GM12875 (cell line): ENCODE measurements at regions not wholly inside any gene's neighbourhood (a gene's known extent, or its start where the extent isn't known, plus 50 kb on each side); places are given as distances from the start of the nearest gene placed in this dataset.
A peak's percentile ranks its signal among the peaks of the same experiment; 100 is the strongest.

Experiments
- H3K4me3 ChIP-seq: one replicate; pipeline ENCODE4 v1.5.1; 2011; ENCODE audit warnings: low read depth, low read length, control low read depth
- TF ChIP-seq, protein P1 (sequence below): IDR thresholded peaks from 2 replicates; pipeline ENCODE4 v1.5.1; 2011; ENCODE audit warnings: low read depth, mild to moderate bottlenecking, control low read depth, inconsistent platforms, low read length, moderate library complexity, borderline replicate concordance; ENCODE audit not compliant: insufficient read depth

DNA sequence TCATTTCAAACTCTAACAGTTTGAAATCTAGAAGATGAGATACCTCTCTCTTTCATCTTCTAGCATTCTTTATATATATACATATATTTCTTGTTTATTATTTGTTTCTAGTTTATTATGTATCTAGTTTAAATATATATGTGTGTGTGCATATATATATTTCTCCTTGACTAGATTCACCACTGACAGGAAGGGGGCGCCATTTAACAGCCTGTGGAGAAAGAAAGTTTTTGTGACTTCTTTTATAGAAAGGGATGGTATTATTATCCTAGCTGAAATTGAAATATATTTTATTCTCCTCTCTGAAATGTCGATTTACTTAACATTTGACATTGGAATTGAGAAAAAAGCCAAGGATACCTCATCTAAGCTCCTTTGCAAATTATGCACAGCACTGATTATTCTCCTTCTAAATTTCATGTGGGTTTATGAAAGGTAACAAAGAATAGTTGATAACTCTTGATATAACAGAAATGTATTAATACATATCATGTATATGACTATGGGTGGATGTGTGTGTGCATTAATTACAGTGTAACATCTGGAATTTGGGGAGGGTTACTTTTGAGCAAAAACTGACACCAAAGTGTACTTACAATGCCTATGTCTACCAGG is 160.7 kb upstream of the NT5C1B start:
- H3K4me3 ChIP-seq = no peak overlapping the region
- TF ChIP-seq, protein P1, sequence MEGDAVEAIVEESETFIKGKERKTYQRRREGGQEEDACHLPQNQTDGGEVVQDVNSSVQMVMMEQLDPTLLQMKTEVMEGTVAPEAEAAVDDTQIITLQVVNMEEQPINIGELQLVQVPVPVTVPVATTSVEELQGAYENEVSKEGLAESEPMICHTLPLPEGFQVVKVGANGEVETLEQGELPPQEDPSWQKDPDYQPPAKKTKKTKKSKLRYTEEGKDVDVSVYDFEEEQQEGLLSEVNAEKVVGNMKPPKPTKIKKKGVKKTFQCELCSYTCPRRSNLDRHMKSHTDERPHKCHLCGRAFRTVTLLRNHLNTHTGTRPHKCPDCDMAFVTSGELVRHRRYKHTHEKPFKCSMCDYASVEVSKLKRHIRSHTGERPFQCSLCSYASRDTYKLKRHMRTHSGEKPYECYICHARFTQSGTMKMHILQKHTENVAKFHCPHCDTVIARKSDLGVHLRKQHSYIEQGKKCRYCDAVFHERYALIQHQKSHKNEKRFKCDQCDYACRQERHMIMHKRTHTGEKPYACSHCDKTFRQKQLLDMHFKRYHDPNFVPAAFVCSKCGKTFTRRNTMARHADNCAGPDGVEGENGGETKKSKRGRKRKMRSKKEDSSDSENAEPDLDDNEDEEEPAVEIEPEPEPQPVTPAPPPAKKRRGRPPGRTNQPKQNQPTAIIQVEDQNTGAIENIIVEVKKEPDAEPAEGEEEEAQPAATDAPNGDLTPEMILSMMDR = peak; percentile 38; the same call in 1 of the 2 replicates

DNA sequence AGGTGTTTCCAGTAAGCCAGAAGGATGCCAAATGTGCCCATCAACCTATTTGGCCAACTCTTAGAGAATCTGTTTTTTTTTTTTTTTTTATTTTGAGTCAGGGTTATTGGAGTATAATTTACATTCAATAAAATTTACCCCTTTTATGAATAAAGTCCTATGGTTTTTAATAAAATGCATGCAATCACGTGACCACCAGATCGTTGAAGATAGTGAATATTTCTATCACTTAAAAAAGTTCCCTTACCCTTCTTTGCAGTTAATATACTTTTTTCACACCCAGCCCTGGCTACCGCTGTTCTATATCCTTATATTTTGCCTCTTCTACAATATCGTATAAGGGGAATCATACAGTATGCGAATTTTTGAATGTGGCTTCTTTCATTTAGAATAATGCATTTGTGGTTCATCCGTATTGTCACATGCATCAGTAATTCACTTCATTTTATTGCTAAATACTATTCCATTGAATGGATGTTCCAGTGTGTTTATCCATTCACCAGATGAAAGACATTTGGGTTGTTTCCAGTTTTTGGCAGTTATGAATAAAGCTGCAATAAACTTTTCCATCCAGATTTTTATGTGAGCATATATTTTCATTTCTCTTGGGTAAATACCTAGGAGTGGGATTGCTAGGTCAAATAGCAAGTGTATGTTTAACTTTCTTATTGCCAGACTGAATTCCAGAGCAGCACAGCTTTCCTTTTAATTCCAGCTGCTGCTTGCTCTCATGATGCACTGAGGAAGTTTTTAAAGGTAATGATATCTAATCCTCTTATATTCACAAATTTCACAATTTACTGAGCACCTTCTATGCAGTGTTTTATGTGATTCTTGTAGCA is 156.3 kb upstream of the NT5C1B start:
- no peak overlapping the region for H3K4me3 ChIP-seq
- TF ChIP-seq, protein P1 = no peak

DNA sequence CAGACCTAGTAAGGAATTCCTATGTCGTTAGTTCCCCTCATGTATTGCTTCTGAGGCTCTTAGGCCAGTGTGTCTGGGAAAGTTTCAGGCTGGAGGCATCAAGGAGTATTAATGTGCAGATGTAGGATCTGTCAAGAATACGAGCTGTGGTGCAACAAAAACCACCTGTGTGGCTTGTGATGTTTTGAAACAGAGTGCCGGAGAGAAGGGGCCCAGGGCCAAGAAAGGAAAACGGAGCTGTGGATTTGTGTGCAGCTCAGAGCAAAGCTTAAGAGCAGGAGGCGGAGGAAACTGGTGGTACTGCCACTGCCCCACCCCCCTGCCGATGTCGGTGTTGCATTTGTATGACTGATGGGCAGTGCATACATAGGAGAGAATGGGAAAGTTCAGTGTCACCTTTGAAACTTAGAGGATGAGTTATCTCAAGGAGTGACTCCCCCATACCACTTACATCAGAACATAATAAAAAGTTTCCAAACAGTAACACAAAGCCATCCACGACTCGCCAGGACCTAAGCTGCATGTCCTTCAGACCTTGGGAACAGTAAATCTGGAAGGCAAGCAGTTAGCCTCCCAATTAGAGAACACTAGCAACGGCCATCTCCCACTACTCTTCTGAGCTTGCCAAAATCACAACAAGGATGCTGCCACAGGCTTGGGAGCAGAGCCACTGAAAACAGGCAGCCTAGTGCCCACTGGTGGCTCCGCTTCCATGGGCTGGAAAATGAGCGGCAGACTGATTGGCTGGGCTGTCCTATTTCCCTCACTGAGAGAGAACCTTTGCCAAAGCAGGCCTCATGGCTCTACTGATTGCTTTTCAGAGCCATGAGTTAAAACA is 152.7 kb upstream of the NT5C1B start:
- TF ChIP-seq, protein P1 = no peak

GRCh38 chr2:18741191-18741590 is 151.8 kb upstream of the NT5C1B start:
- H3K4me3 ChIP-seq = no peak overlapping the region
- TF ChIP-seq, protein P1 = no peak

More for the DNA sequence above, 152.7 kb upstream of the NT5C1B start:
- no peak overlapping the region for H3K4me3 ChIP-seq

DNA sequence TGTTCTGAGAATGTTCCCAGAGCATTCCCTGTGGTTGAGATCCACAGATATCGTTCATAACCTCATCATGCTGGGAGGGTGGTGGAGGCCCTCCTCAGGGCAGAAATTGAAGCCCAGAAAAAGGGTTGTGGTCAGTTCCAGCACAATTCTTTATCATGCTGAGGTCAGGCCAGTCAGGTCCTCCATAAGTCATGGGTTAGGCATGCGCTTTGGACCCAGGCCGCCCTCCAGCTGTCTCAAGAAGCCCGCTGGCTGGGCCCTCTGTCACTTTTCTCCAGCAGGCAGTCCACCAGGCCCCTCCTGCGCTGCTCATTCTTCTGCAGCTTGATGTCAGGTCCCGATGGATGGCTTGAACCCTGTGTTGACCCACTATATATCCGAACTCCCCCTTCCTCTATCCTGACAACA is 151.1 kb upstream of the NT5C1B start:
- TF ChIP-seq, protein P1 = no peak
- no peak overlapping the region for H3K4me3 ChIP-seq

- H3K4me3 ChIP-seq = no peak overlapping the region
- TF ChIP-seq, protein P1 = no peak
Observed at GRCh38 chr2:18731666-18732065, 142.3 kb upstream of the NT5C1B start.
